ENCODE measurements at regions not wholly inside any gene's neighbourhood (a gene's known extent, or its start where the extent isn't known, plus 50 kb on each side); places are given as distances from the start of the nearest gene placed in this dataset.

DNA sequence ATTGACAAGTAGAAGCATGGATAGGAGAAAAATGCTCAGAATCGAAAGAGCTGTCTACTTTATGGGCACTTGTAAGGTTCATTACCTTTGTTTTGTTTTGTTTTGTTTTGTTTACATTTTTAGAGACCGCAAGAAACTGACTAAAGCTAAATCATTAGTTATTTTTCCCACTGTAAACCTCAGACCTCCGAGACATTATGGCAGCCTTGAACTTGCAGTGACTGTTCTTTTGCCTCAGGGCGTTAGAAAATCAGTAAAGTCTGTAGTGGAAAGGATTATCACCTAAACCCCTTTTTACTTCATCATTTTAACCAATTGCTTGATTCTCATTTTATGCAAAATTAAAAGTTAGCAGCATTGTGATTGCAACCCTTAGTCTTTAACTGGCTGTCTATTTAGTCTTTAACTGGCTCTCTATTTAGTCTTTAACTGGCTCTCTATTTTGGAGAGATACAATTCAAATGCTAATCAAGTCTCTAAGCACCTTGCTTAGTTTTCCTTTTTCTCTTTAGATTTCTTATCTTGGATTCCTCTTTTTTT lies 383.3 kb upstream of the ROBO2 start:
- Histone ChIP-seq H3K9ac (no peak overlapping the region), H3K27ac (no peak overlapping the region), H3K4me3 (no peak overlapping the region), H3K9me3 (ENCODE audit: low read depth) (no peaks in the 10 kb centered on the region), H3K79me2 (ENCODE audit: low read depth) (no peaks in the 10 kb centered on the region), H4K20me1 (ENCODE audit: low read depth) (no peaks in the 10 kb centered on the region), H3K4me2 (no peak overlapping the region), H3K27me3 (no peaks in the 10 kb centered on the region), H3K36me3 (no peaks in the 10 kb centered on the region), H3K4me1 (no peaks in the 10 kb centered on the region), H3F3A (ENCODE audit: low read depth) (no peaks in the 10 kb centered on the region), H2AFZ (replicated peaks) (no peak overlapping the region)
- no peak for DNase-seq (ENCODE audit: low spot score)
- Mint-ChIP-seq H3K4me1 (peaks cover 5% of the 10 kb centered on the region), H3K27me3 (ENCODE audit: insufficient read depth, low read depth) (no peaks in the 10 kb centered on the region), H3K27ac (no peak overlapping the region), H3K36me3 (no peaks in the 10 kb centered on the region), H3K9me3 (no peaks in the 10 kb centered on the region), H3K4me3 (no peak overlapping the region)
- TF ChIP-seq EZH2 (IDR thresholded peaks at IDR 0.05) (no peak), EZH2phosphoT487 (IDR thresholded peaks at IDR 0.05) (no peak)
- TF ChIP-seq, protein P1, sequence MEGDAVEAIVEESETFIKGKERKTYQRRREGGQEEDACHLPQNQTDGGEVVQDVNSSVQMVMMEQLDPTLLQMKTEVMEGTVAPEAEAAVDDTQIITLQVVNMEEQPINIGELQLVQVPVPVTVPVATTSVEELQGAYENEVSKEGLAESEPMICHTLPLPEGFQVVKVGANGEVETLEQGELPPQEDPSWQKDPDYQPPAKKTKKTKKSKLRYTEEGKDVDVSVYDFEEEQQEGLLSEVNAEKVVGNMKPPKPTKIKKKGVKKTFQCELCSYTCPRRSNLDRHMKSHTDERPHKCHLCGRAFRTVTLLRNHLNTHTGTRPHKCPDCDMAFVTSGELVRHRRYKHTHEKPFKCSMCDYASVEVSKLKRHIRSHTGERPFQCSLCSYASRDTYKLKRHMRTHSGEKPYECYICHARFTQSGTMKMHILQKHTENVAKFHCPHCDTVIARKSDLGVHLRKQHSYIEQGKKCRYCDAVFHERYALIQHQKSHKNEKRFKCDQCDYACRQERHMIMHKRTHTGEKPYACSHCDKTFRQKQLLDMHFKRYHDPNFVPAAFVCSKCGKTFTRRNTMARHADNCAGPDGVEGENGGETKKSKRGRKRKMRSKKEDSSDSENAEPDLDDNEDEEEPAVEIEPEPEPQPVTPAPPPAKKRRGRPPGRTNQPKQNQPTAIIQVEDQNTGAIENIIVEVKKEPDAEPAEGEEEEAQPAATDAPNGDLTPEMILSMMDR (IDR thresholded peaks at IDR 0.05) = no peak

DNA sequence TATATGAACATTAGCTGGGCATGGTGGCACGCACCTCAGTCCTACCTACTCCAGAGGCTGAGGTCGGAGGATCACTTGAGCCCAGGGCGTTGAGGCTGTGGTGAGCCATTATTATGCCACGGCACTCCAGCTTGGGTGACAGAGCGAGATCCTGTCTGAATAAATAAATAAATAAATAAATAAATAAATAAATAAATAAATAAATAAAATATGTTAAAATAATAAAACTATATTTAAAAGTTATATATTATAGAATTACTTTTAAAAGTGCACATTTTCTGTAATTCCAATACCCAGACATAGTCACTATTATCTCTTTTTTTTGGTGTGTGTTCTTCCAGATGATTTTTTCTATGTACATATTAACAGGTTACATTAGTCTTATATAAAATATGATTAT lies 382.0 kb upstream of the ROBO2 start:
- Histone ChIP-seq H3K4me1 (no peaks in the 10 kb centered on the region), H3K9ac (no peak overlapping the region), H3K9me3 (ENCODE audit: low read depth) (no peaks in the 10 kb centered on the region), H3K27ac (no peak overlapping the region), H3K79me2 (ENCODE audit: low read depth) (no peaks in the 10 kb centered on the region), H3K36me3 (no peaks in the 10 kb centered on the region), H3K27me3 (no peaks in the 10 kb centered on the region), H2AFZ (replicated peaks) (no peak overlapping the region), H4K20me1 (ENCODE audit: low read depth) (no peaks in the 10 kb centered on the region), H3F3A (ENCODE audit: low read depth) (no peaks in the 10 kb centered on the region), H3K4me2 (no peak overlapping the region), H3K4me3 (no peak overlapping the region)
- Mint-ChIP-seq H3K27ac (no peak overlapping the region), H3K36me3 (no peaks in the 10 kb centered on the region), H3K4me1 (peaks cover 5% of the 10 kb centered on the region), H3K4me3 (no peak overlapping the region), H3K27me3 (ENCODE audit: insufficient read depth, low read depth) (no peaks in the 10 kb centered on the region), H3K9me3 (no peaks in the 10 kb centered on the region)
- no peak for DNase-seq (ENCODE audit: low spot score)
- TF ChIP-seq, protein P1 (IDR thresholded peaks at IDR 0.05) = no peak
- TF ChIP-seq EZH2 (IDR thresholded peaks at IDR 0.05) = no peak
- TF ChIP-seq EZH2phosphoT487 (IDR thresholded peaks at IDR 0.05) = no peak

GRCh38 chr3:76661527-76662250 lies 378.2 kb upstream of the ROBO2 start:
- H3K9me3 ChIP-seq (ENCODE audit: low read depth) = no peaks in the 10 kb centered on the region
- Mint-ChIP-seq H3K9me3 (no peaks in the 10 kb centered on the region), H3K36me3 (no peaks in the 10 kb centered on the region), H3K27me3 (ENCODE audit: insufficient read depth, low read depth) (no peaks in the 10 kb centered on the region), H3K4me3 (no peak overlapping the region), H3K4me1 (no peaks in the 10 kb centered on the region), H3K27ac (no peak overlapping the region)
- H3K4me1 ChIP-seq = no peaks in the 10 kb centered on the region
- no peak overlapping the region for H3K4me2 ChIP-seq
- H3K36me3 ChIP-seq = no peaks in the 10 kb centered on the region
- H3K4me3 ChIP-seq = no peak overlapping the region
- H3K27me3 ChIP-seq = no peaks in the 10 kb centered on the region
- no peak overlapping the region for H2AFZ ChIP-seq (replicated peaks)
- H4K20me1 ChIP-seq (ENCODE audit: low read depth) = no peaks in the 10 kb centered on the region
- no peak for TF ChIP-seq EZH2phosphoT487 (IDR thresholded peaks at IDR 0.05)
- no peak for TF ChIP-seq EZH2 (IDR thresholded peaks at IDR 0.05)
- TF ChIP-seq, protein P1 (IDR thresholded peaks at IDR 0.05) = no peak
- DNase-seq (ENCODE audit: low spot score) = no peak
- H3F3A ChIP-seq (ENCODE audit: low read depth) = no peaks in the 10 kb centered on the region
- no peak overlapping the region for H3K9ac ChIP-seq
- H3K79me2 ChIP-seq (ENCODE audit: low read depth) = no peaks in the 10 kb centered on the region
- no peak overlapping the region for H3K27ac ChIP-seq
